Breast epithelium (tissue), 4 donors: ENCODE measurements at regions not wholly inside any gene's neighbourhood (a gene's known extent, or its start where the extent isn't known, plus 50 kb on each side); places are given as distances from the start of the nearest gene placed in this dataset.

Experiments used
- DNase-seq, 2 donors: peaks; one replicate each; pipeline ENCODE4 v3.0.0-alpha.2; 2019; ENCODE audit warnings: low spot score in 2 of 2
- H3K27ac ChIP-seq, 2 donors: fragments of 200-600 bp; sonication (generic) in 1 of 2; one replicate each; pipeline ENCODE4 v1.5.1; 2016 to 2019; ENCODE audit warnings: mild to moderate bottlenecking in 1 of 2
- H3K27me3 ChIP-seq, 2 donors: fragments of 200-600 bp; sonication (generic) in 1 of 2; one replicate each; pipeline versions ENCODE4 v1.5.1 to v1.6.0; 2017 to 2019; ENCODE audit warnings: control low read depth in 1 of 2, mild to moderate bottlenecking in 1 of 2
- H3K36me3 ChIP-seq: fragments of 200-600 bp; one replicate; pipeline ENCODE4 v1.5.1; 2019
- H3K4me1 ChIP-seq, 2 donors: fragments of 200-600 bp; sonication (generic); one replicate each; pipeline ENCODE4 v1.5.1; 2016 to 2019; ENCODE audit warnings: control low read depth in 1 of 2
- H3K4me3 ChIP-seq, 3 donors: fragments of 200-600 bp; sonication (generic); 1 replicate in 2 of 3; 2 replicates in 1 of 3; pipeline ENCODE4 v1.5.1; 2016 to 2019; ENCODE audit warnings: mild to moderate bottlenecking in 3 of 3, moderate library complexity in 2 of 3
- H3K9me3 ChIP-seq, 2 donors: fragments of 200-600 bp; sonication (generic) in 1 of 2; one replicate each; pipeline ENCODE4 v1.5.1; 2016 to 2019; ENCODE audit warnings: control low read depth in 1 of 2
- POLR2A ChIP-seq: fragments of 450-650 bp; IDR thresholded peaks from one replicate; pipeline ENCODE4 v1.6.1; 2016; ENCODE audit warnings: antibody characterized with exemption, mild to moderate bottlenecking, moderate library complexity
- POLR2AphosphoS5 ChIP-seq, 3 donors: sonication (generic); formaldehyde crosslinking; IDR thresholded peaks; one replicate each; pipeline ENCODE4 v1.6.1; 2017; ENCODE audit warnings: antibody characterized with exemption in 3 of 3
- intact Hi-C: fragments of 100-400 bp; cut with DNase I; formaldehyde crosslinking; loops from one replicate; pipeline ENCODE4 v1.15.1; 2023; ENCODE audit warnings: low total_unique reads
- TF ChIP-seq, protein P1 (sequence below), 3 donors: fragments of 450-650 bp; IDR thresholded peaks; one replicate each; pipeline ENCODE4 v1.5.1; 2016 to 2017; ENCODE audit warnings: antibody characterized with exemption in 3 of 3, mild to moderate bottlenecking in 3 of 3, moderate library complexity in 3 of 3

DNA sequence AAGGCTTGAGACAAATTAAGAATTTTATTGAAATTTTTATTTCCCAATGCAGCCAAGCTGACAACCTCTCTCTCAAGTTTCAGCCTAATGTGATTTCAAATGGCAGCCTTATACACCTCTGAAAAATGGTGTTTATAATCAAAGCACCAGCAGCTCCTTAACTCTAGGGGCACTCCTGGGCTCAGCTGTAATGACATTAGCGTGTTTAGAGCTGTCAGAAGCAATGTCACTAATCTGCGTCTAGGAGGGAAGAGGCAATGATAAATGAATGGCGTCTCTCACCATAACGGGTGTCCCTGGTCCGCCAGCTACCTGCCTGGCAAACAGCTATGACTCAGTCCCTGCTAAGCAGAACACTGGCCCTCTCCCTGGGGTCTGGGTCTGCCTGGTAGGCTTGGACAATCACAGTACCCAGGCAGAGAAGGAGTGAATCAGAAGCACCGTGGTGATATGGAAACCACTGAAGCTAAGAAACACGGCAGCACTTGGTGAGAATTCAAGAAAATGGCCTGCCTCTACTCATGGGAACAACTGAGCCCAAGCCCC lies 131.8 kb upstream of the VSTM2B start:
- no peak for TF ChIP-seq POLR2A
- no peak for TF ChIP-seq POLR2AphosphoS5 (IDR thresholded peaks at IDR 0.05)
- TF ChIP-seq, protein P1, sequence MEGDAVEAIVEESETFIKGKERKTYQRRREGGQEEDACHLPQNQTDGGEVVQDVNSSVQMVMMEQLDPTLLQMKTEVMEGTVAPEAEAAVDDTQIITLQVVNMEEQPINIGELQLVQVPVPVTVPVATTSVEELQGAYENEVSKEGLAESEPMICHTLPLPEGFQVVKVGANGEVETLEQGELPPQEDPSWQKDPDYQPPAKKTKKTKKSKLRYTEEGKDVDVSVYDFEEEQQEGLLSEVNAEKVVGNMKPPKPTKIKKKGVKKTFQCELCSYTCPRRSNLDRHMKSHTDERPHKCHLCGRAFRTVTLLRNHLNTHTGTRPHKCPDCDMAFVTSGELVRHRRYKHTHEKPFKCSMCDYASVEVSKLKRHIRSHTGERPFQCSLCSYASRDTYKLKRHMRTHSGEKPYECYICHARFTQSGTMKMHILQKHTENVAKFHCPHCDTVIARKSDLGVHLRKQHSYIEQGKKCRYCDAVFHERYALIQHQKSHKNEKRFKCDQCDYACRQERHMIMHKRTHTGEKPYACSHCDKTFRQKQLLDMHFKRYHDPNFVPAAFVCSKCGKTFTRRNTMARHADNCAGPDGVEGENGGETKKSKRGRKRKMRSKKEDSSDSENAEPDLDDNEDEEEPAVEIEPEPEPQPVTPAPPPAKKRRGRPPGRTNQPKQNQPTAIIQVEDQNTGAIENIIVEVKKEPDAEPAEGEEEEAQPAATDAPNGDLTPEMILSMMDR (IDR thresholded peaks at IDR 0.05), result no peak
- intact Hi-C loops, result no loop called here
- Histone ChIP-seq H3K27ac (no peak overlapping the region), H3K4me3 (no peak overlapping the region), H3K9me3 (peaks cover 12 to 13% of the 10 kb centered on the region in 2 donors), H3K27me3 (peaks cover 0 to 4% of the 10 kb centered on the region in 2 donors), H3K4me1 (no peaks in the 10 kb centered on the region), H3K36me3 (no peaks in the 10 kb centered on the region)
- no peak for DNase-seq

DNA sequence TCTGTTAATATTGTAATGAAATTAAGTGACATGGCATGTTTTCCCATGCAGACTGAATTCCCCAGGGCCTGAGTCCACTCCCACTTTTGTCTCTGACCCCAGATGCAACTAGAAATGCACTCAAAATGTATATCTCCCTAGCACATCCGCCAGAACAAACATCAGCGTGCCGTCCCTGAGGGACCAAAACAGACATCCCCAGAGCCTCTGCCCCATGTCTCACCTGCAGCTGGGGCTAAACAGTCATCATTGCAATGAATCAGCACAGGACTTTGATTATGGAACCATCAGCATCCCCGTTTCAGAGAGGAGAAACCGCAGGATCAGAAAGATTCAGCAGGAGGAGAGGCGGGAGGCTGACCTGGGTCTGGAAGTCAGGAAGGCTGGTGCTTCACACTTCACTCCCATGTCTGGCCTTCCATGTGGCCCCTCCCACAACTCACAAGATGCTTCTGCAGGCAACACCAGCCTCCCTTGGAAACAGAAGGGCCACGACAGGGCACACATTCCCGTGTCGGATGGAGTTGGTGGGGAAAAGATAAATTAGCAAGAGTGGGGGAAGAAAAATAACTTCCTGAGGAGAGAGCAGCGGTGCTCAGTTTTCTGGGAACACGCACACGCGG lies 130.6 kb upstream of the VSTM2B start:
- Histone ChIP-seq H3K9me3 (peaks cover 12 to 13% of the 10 kb centered on the region in 2 donors), H3K4me1 (no peaks in the 10 kb centered on the region), H3K4me3 (no peak overlapping the region), H3K27ac (no peak overlapping the region), H3K36me3 (no peaks in the 10 kb centered on the region), H3K27me3 (peaks cover 0 to 14% of the 10 kb centered on the region in 2 donors)
- intact Hi-C loops, result no loop called here
- no peak for TF ChIP-seq POLR2AphosphoS5 (IDR thresholded peaks at IDR 0.05)
- DNase-seq, result no peak

GRCh38 chr19:29395734-29396414 lies 129.9 kb upstream of the VSTM2B start:
- no peaks in the 10 kb centered on the region for H3K4me1 ChIP-seq
- no peaks in the 10 kb centered on the region for H3K36me3 ChIP-seq
- intact Hi-C loops, result no loop called here
- H3K9me3 ChIP-seq, result peaks cover 11 to 13% of the 10 kb centered on the region in 2 donors
- H3K27ac ChIP-seq, result no peak overlapping the region
- no peak for DNase-seq
- no peak overlapping the region for H3K4me3 ChIP-seq
- no peak for TF ChIP-seq POLR2AphosphoS5 (IDR thresholded peaks at IDR 0.05)
- TF ChIP-seq, protein P1 (IDR thresholded peaks at IDR 0.05), result no peak
- TF ChIP-seq POLR2A, result no peak
- peaks cover 0 to 19% of the 10 kb centered on the region in 2 donors for H3K27me3 ChIP-seq

DNA sequence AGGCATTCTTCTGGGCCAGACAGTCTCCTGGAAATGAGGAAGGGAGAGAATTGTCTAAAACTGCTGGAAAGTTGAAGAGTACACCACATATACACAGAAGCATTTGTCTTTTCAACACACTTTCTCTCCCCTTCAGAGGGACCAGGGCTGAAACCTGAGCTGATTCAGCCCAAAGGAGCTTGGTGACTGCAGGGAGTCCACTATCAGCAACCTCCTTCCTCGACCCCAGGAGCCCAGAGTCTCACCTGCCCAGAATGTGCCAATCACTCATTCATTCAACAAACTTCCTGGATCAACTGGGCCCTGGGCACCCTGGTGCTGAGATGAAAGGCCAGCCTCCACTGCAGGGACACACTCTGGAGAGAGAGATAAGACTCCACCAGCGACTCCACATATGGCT lies 128.9 kb upstream of the VSTM2B start:
- H3K27me3 ChIP-seq, result peaks cover 0 to 19% of the 10 kb centered on the region in 2 donors
- H3K27ac ChIP-seq, result no peak overlapping the region
- DNase-seq, result no peak
- no peaks in the 10 kb centered on the region for H3K4me1 ChIP-seq
- TF ChIP-seq, protein P1 (IDR thresholded peaks at IDR 0.05), result no peak
- TF ChIP-seq POLR2A (no peak), POLR2AphosphoS5 (IDR thresholded peaks at IDR 0.05) (no peak)
- H3K4me3 ChIP-seq, result no peak overlapping the region
- intact Hi-C loops, result no loop called here
- H3K36me3 ChIP-seq, result no peaks in the 10 kb centered on the region
- H3K9me3 ChIP-seq, result peaks cover under 1 to 2% of the 10 kb centered on the region in 2 donors

DNA sequence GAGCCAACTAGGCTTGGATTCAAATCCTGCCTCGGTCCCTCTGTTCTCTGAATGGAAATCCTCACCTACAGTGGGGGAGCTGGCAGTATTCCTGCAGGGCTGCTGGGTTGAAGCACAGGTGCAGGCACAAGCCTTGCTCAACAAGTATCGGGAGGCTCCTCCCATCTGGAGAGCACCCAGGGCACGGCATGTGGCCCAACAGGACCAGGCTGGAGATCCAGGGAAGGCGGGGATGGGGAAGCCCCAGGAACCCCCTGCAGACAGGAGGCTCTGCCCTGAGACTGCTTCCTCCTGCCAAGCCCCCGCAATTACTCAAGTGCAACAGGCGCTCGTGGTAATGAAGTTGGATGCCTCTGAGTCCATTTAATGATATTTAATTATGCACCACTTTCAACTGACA lies 128.0 kb upstream of the VSTM2B start:
- Histone ChIP-seq H3K27me3 (peaks cover 0 to 19% of the 10 kb centered on the region in 2 donors), H3K4me1 (no peaks in the 10 kb centered on the region), H3K9me3 (no peaks in the 10 kb centered on the region), H3K27ac (no peak overlapping the region), H3K4me3 (no peak overlapping the region), H3K36me3 (no peaks in the 10 kb centered on the region)
- TF ChIP-seq, protein P1 (IDR thresholded peaks at IDR 0.05), result no peak
- TF ChIP-seq POLR2AphosphoS5 (IDR thresholded peaks at IDR 0.05) (no peak), POLR2A (no peak)
- DNase-seq, result no peak
- intact Hi-C loops, result no loop called here
